Activated T-cell treated with anti-CD3 and anti-CD28 coated beads, Interleukin-2, amount 50 U/mL, for 4 hours (primary cell): ENCODE measurements at regions not wholly inside any gene's neighbourhood (a gene's known extent, or its start where the extent isn't known, plus 50 kb on each side); places are given as distances from the start of the nearest gene placed in this dataset.
"Not testable (repeated sequence)": the region's sequence is repeated elsewhere in the genome, so short reads cannot be mapped to it uniquely, and the experiment has no call there.

Experiments used
- ATAC-seq, 2 donors: fragments of 200-7000 bp; cut with Tn5 transposase; one replicate each; pipeline ENCODE4 v1.10.0; 2021
- DNase-seq: peaks from one replicate; pipeline ENCODE4 v3.0.0-alpha.2; 2020
- H3K27me3 Mint-ChIP-seq: one replicate; pipeline ENCODE4 v1.8.0; 2021; ENCODE audit warnings: low read depth, mixed read lengths
- H3K36me3 Mint-ChIP-seq: one replicate; pipeline ENCODE4 v1.8.0; 2022; ENCODE audit warnings: mixed read lengths; ENCODE audit not compliant: insufficient read depth
- H3K4me1 Mint-ChIP-seq: one replicate; pipeline ENCODE4 v1.8.0; 2021; ENCODE audit warnings: low read depth, mixed read lengths
- H3K4me3 Mint-ChIP-seq: one replicate; pipeline ENCODE4 v1.8.0; 2021; ENCODE audit warnings: mild to moderate bottlenecking, moderate library complexity, mixed read lengths
- H3K9me3 Mint-ChIP-seq: one replicate; pipeline ENCODE4 v1.8.0; 2021; ENCODE audit warnings: mixed read lengths

DNA sequence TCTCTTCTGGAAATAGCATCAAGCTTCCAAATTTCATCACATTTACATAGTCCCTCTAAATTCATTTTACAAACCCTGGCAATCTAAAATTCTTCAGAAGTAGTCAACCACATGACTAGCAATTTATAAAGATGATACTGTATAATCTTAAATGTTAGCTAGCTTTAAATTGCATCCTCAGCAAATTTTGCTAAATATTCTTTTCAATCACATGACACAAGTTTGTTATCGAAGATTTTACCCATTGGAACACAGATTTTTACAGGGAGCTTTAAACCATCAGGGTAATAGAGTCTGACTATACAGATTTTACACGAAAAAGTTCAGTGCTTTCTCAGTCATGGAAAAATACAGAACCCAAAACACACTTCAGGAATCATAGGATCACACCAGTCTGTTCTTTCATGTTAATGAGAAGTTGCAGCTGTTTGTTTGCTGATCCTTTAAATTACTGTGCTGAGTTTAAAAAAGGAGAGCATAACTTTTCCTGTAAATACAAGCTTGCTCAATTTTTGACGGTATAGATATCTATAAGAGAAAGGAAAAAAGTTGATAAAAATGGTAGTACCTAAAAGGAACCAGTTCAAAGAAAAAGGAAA, 445.8 kb upstream of the ADGRB3 start:
- H3K9me3 Mint-ChIP-seq = peaks cover 5% of the 10 kb centered on the region
- no peaks in the 10 kb centered on the region for H3K36me3 Mint-ChIP-seq
- H3K4me3 Mint-ChIP-seq = no peak overlapping the region
- ATAC-seq (no peak), DNase-seq (no peak)
- H3K27me3 Mint-ChIP-seq = no peaks in the 10 kb centered on the region
- H3K4me1 Mint-ChIP-seq = no peaks in the 10 kb centered on the region

- no peaks in the 10 kb centered on the region for H3K9me3 Mint-ChIP-seq
- no peak overlapping the region for H3K4me3 Mint-ChIP-seq
- H3K27me3 Mint-ChIP-seq = no peaks in the 10 kb centered on the region
- ATAC-seq (no peak), DNase-seq (no peak)
- H3K4me1 Mint-ChIP-seq = no peaks in the 10 kb centered on the region
- H3K36me3 Mint-ChIP-seq = no peaks in the 10 kb centered on the region
Observed at GRCh38 chr6:68186870-68187269, 448.2 kb upstream of the ADGRB3 start.

DNA sequence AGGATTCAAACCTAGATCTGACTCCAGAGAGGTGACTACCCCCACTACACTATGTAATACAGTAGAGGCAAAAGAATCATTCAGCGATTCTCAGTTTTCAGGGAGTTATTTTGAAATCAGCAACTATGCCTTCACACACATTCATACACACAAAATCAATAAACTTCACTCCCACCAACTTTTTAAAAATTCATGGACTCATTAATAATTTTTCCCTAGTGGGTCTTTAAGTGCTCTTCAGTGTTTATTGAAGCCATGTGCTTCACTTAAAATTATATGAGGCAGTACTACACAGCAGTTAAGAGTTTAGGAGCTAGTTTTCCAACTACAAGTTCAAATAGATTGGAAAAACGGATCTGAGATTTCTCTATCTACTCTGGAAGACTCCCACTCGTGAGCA, 452.7 kb upstream of the ADGRB3 start:
- H3K27me3 Mint-ChIP-seq = no peaks in the 10 kb centered on the region
- H3K36me3 Mint-ChIP-seq = no peaks in the 10 kb centered on the region
- ATAC-seq = no peak
- no peak overlapping the region for H3K4me3 Mint-ChIP-seq
- peaks cover 8% of the 10 kb centered on the region for H3K9me3 Mint-ChIP-seq
- no peak for DNase-seq
- H3K4me1 Mint-ChIP-seq = no peaks in the 10 kb centered on the region

- not testable (repeated sequence) for H3K36me3 Mint-ChIP-seq, H3K4me1 Mint-ChIP-seq, H3K4me3 Mint-ChIP-seq, H3K9me3 Mint-ChIP-seq, ATAC-seq, DNase-seq, H3K27me3 Mint-ChIP-seq
Observed at GRCh38 chr6:68181027-68181426, 454.1 kb upstream of the ADGRB3 start.

DNA sequence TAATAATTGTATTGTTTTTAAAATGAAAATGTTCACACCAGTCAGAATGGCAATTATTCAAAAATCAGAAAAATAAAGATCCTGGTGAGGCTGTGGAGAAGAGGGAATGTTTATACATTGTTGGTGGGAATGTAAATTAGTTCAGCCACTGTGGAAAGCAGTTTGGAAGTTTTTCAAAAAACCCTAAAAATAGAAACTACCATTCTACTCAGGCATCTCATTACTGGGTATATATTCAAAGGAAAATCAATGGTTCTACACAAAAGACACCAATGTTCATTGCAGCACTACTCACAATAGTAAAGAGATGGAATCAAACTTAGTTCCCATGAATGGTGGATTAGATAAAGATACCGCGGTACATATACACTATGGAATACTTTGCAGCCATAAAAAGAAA, 461.5 kb upstream of the ADGRB3 start:
- Mint-ChIP-seq H3K4me1 (no peaks in the 10 kb centered on the region), H3K9me3 (peaks cover 4% of the 10 kb centered on the region), H3K36me3 (no peaks in the 10 kb centered on the region), H3K4me3 (no peak overlapping the region), H3K27me3 (no peaks in the 10 kb centered on the region)
- ATAC-seq = no peak
- DNase-seq = no peak

DNA sequence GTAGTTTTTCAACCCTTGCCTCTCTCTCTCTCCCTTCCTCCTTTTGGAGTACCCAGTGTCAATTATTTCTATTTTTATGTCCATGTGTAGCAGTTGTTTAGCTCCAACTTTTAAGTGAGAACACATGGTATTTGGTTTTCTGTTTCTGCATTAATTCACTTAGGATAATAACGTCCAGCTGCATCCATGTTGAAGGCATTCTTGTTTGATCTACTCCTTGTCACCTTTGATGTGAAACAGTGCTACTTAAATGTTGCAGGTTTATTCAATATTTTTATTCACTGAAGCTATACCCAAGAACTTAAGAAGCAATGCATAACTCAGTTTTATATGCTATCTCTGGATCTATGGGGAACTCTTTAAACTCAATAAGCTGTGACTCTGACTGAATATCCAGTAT, 465.2 kb upstream of the ADGRB3 start:
- Mint-ChIP-seq H3K36me3 (no peaks in the 10 kb centered on the region), H3K9me3 (no peaks in the 10 kb centered on the region), H3K4me1 (no peaks in the 10 kb centered on the region), H3K27me3 (no peaks in the 10 kb centered on the region), H3K4me3 (no peak overlapping the region)
- ATAC-seq (no peak), DNase-seq (no peak)

GRCh38 chr6:68167604-68168003, 467.5 kb upstream of the ADGRB3 start:
- no peaks in the 10 kb centered on the region for H3K36me3 Mint-ChIP-seq
- no peak for DNase-seq
- H3K4me3 Mint-ChIP-seq = no peak overlapping the region
- H3K4me1 Mint-ChIP-seq = no peaks in the 10 kb centered on the region
- ATAC-seq = no peak
- no peaks in the 10 kb centered on the region for H3K9me3 Mint-ChIP-seq
- no peaks in the 10 kb centered on the region for H3K27me3 Mint-ChIP-seq

DNA sequence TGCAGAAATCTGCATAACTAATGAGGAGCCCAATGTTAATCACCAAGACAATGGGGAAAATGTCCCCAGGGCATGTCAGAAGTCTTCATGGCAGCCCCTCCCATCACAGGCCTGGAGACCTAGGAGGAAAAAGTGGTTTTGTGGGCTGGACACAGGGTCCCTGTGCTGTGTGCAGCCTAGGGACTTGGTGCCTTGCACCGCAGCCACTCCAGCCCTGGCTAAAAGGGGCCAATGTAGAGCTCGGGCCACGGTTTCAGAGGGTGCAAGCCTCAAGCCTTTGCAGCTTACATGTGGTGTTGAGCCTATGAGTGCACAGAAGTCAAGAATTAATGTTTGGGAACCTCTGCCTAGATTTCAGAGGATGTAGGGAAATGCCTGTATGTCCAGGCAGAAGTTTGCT, 474.3 kb upstream of the ADGRB3 start:
- not testable (repeated sequence) for H3K4me3 Mint-ChIP-seq, DNase-seq, H3K27me3 Mint-ChIP-seq, H3K4me1 Mint-ChIP-seq, H3K36me3 Mint-ChIP-seq, ATAC-seq
- peaks cover 15% of the 10 kb centered on the region for H3K9me3 Mint-ChIP-seq

DNA sequence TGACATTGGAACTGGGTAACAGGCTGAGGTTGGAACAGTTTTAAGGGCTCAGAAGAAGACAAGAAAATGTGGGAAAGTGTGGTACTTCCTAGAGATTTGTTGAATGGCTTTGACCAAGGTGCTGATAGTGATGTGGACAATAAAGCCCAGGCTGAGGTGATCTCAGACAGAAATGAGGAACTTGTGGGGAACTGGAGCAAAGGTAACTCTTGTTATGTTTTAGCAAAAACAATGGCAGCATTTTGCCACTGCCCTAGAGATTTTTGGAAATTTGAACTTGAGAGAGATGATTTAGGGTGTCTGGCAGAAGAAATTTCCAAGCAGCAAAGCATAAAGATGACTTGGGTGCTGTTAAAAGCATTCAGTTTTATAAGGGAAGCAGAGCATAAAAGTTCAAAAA, 474.7 kb upstream of the ADGRB3 start:
- no peak for ATAC-seq
- Mint-ChIP-seq H3K4me1 (no peaks in the 10 kb centered on the region), H3K36me3 (no peaks in the 10 kb centered on the region), H3K4me3 (no peak overlapping the region), H3K27me3 (no peaks in the 10 kb centered on the region), H3K9me3 (peaks cover 15% of the 10 kb centered on the region)
- no peak for DNase-seq

GRCh38 chr6:68159433-68159832, 475.6 kb upstream of the ADGRB3 start:
- peaks cover 15% of the 10 kb centered on the region for H3K9me3 Mint-ChIP-seq
- no peaks in the 10 kb centered on the region for H3K4me1 Mint-ChIP-seq
- H3K36me3 Mint-ChIP-seq = no peaks in the 10 kb centered on the region
- H3K4me3 Mint-ChIP-seq = no peak overlapping the region
- ATAC-seq = no peak
- no peak for DNase-seq
- no peaks in the 10 kb centered on the region for H3K27me3 Mint-ChIP-seq

- Mint-ChIP-seq H3K4me3 (no peak overlapping the region), H3K36me3 (no peaks in the 10 kb centered on the region), H3K4me1 (no peaks in the 10 kb centered on the region), H3K27me3 (no peaks in the 10 kb centered on the region), H3K9me3 (peaks cover 19% of the 10 kb centered on the region)
- ATAC-seq (no peak), DNase-seq (no peak)
Observed at GRCh38 chr6:68158256-68158655, 476.8 kb upstream of the ADGRB3 start.

DNA sequence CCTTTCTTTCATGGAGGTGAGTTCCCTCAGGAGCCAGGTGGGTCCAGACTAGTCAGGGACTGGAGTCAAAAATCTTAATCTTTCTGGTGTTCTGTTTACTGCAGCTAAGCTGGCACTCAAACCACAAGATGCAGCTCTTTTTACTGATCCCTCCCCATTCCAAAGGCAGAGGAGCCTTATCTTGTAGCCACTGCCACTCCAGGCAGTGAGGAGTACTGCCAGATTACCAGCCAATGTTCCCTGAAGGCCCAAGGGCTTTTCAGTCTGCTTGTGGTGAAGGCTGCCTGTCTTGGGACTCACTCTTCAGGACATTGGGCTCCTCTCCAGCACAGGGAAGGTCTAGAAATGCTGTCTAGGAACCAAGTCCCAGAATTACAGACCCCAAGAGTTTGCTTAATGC, 490.4 kb upstream of the ADGRB3 start:
- Mint-ChIP-seq H3K9me3 (peaks cover 13% of the 10 kb centered on the region), H3K4me3 (no peak overlapping the region), H3K4me1 (no peaks in the 10 kb centered on the region), H3K27me3 (no peaks in the 10 kb centered on the region), H3K36me3 (no peaks in the 10 kb centered on the region)
- DNase-seq = no peak
- ATAC-seq = no peak

- no peaks in the 10 kb centered on the region for H3K27me3 Mint-ChIP-seq
- DNase-seq (no peak), ATAC-seq (no peak)
- H3K36me3 Mint-ChIP-seq = no peaks in the 10 kb centered on the region
- H3K4me1 Mint-ChIP-seq = no peaks in the 10 kb centered on the region
- no peak overlapping the region for H3K4me3 Mint-ChIP-seq
- H3K9me3 Mint-ChIP-seq = peaks cover 5% of the 10 kb centered on the region
Observed at GRCh38 chr6:68141190-68141589, 493.9 kb upstream of the ADGRB3 start.

- H3K4me1 Mint-ChIP-seq = no peaks in the 10 kb centered on the region
- no peaks in the 10 kb centered on the region for H3K27me3 Mint-ChIP-seq
- peaks cover 9% of the 10 kb centered on the region for H3K9me3 Mint-ChIP-seq
Observed at GRCh38 chr6:68139130-68139529, 496.0 kb upstream of the ADGRB3 start.

GRCh38 chr6:68134796-68135195, 500.3 kb upstream of the ADGRB3 start:
- H3K4me1 Mint-ChIP-seq = no peaks in the 10 kb centered on the region
- peaks cover 5% of the 10 kb centered on the region for H3K9me3 Mint-ChIP-seq
- ATAC-seq (no peak), DNase-seq (no peak)
- H3K27me3 Mint-ChIP-seq = no peaks in the 10 kb centered on the region
- H3K4me3 Mint-ChIP-seq = no peak overlapping the region
- H3K36me3 Mint-ChIP-seq = no peaks in the 10 kb centered on the region

More at GRCh38 chr6:68139130-68139529, 496.0 kb upstream of the ADGRB3 start:
- Mint-ChIP-seq H3K4me3 (no peak overlapping the region), H3K36me3 (no peaks in the 10 kb centered on the region)
- DNase-seq (no peak), ATAC-seq (no peak)

- Mint-ChIP-seq H3K4me1 (no peaks in the 10 kb centered on the region), H3K27me3 (no peaks in the 10 kb centered on the region), H3K4me3 (no peak overlapping the region), H3K36me3 (no peaks in the 10 kb centered on the region), H3K9me3 (peaks cover 10% of the 10 kb centered on the region)
- ATAC-seq (no peak), DNase-seq (no peak)
Observed at GRCh38 chr6:68128211-68128610, 506.9 kb upstream of the ADGRB3 start.
